ENCODE measurements at regions not wholly inside any gene's neighbourhood (a gene's known extent, or its start where the extent isn't known, plus 50 kb on each side); places are given as distances from the start of the nearest gene placed in this dataset.
"Not testable (repeated sequence)": the region's sequence is repeated elsewhere in the genome, so short reads cannot be mapped to it uniquely, and the experiment has no call there.

DNA sequence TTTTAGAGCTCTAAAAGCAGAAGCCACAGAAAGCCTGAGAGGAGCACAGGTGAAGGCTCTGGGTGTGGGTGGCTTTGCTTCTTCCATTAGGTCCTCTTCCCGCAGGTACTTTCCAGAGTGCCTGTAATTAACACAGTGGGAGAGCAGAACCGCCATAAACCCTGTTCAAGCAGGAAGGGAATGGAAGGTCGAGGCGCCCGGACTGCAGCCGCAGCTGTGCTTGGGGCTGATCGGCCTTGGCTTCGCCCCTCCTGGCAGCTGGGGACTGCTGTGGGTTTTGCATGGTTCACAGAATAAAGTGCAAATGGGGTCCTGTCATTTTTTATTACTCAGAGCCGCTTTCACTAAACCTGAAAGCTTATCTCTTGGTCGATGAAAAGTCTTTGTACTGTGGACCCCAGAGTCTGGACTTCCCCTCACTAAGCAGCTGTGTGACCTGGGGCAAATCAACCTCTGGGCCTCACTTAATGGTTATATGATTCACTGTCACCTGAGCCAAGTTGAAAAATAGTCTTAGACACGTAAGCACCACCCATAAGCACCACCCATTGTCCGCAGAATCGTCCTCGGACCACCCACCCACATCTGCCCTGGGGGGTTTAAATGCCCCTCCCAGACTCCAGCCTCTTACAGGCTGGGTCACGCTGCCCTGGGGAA is 100.9 kb downstream of the XRCC2 start:
- Histone ChIP-seq H3K27me3 (ENCODE audit: control insufficient read depth in 2 of 2, insufficient read depth in 1 of 2, low read length in 1 of 2) (no peaks in the 10 kb centered on the region), H3K4me1 (ENCODE audit: control insufficient read depth in 2 of 2, insufficient read depth in 2 of 2, low read length in 2 of 2) (no peaks in the 10 kb centered on the region), H3K9me3 (ENCODE audit: control insufficient read depth in 2 of 2, insufficient read depth in 1 of 2, low read length in 1 of 2) (no peaks in the 10 kb centered on the region), H3K27ac (ENCODE audit: low read depth in 1 of 2, low read length in 1 of 2) (no peak overlapping the region), H3K36me3 (ENCODE audit: control insufficient read depth in 2 of 2, insufficient read depth in 2 of 2, low read length in 1 of 2) (no peaks in the 10 kb centered on the region), H3K4me3 (ENCODE audit: low read length in 2 of 2) (no peak overlapping the region)
- no peak for DNase-seq (ENCODE audit: low read depth in 6 of 9, low spot score in 9 of 9)
- WGBS = 83% methylated on average over 15 of the region's 15 CpGs

DNA sequence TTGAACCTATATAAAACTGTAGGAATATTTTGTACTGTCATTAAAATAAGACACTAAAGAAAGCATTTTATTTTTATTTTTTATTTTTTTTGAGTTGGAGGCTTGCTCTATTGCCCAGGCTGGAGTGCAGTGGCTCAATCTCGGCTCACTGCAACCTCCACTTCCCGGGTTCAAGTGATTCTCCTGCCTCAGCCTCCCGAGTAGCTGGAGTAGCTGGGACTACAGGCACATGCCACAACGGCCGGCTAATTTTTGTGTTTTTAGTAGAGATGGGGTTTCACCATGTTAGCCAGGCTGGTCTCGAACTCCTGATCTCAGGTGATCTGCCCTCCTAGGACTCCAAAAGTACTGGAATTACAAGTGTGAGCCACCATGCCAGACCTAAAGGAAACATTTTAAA is 102.8 kb downstream of the XRCC2 start:
- H3K9me3 ChIP-seq (ENCODE audit: control insufficient read depth in 2 of 2, insufficient read depth in 1 of 2, low read length in 1 of 2); DNase-seq (ENCODE audit: low read depth in 6 of 9, low spot score in 9 of 9); H3K27me3 ChIP-seq (ENCODE audit: control insufficient read depth in 2 of 2, insufficient read depth in 1 of 2, low read length in 1 of 2); H3K4me3 ChIP-seq (ENCODE audit: low read length in 2 of 2); H3K4me1 ChIP-seq (ENCODE audit: control insufficient read depth in 2 of 2, insufficient read depth in 2 of 2, low read length in 2 of 2); H3K27ac ChIP-seq (ENCODE audit: low read depth in 1 of 2, low read length in 1 of 2); H3K36me3 ChIP-seq (ENCODE audit: control insufficient read depth in 2 of 2, insufficient read depth in 2 of 2, low read length in 1 of 2): not testable (repeated sequence)
- 94% methylated on average over 6 of the region's 6 CpGs for WGBS

DNA sequence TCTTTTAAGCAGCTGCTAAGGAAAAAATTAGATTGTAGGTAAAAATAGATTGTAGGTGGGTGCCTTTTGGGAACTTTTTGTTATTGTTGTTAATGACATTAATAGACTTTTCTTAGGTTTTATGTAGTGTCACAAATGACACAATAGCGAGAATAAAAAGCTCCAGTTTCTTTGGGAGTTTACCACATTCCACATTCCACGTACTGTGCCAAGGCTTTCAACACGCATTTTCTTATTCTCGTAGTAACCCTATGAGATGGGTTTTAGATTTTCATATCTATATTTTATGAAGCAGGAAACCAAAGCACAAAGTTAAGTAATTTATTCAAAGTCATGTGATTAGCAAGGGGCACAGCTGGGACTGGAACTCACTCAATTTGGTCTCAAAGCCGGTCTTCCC is 103.8 kb downstream of the XRCC2 start:
- DNase-seq (ENCODE audit: low read depth in 6 of 9, low spot score in 9 of 9) = no peak
- Histone ChIP-seq H3K4me1 (ENCODE audit: control insufficient read depth in 2 of 2, insufficient read depth in 2 of 2, low read length in 2 of 2) (no peaks in the 10 kb centered on the region), H3K27ac (ENCODE audit: low read depth in 1 of 2, low read length in 1 of 2) (no peak overlapping the region), H3K9me3 (ENCODE audit: control insufficient read depth in 2 of 2, insufficient read depth in 1 of 2, low read length in 1 of 2) (no peaks in the 10 kb centered on the region), H3K36me3 (ENCODE audit: control insufficient read depth in 2 of 2, insufficient read depth in 2 of 2, low read length in 1 of 2) (no peaks in the 10 kb centered on the region), H3K4me3 (ENCODE audit: low read length in 2 of 2) (no peak overlapping the region), H3K27me3 (ENCODE audit: control insufficient read depth in 2 of 2, insufficient read depth in 1 of 2, low read length in 1 of 2) (no peaks in the 10 kb centered on the region)
- 96% methylated on average over 5 of the region's 5 CpGs for WGBS

DNA sequence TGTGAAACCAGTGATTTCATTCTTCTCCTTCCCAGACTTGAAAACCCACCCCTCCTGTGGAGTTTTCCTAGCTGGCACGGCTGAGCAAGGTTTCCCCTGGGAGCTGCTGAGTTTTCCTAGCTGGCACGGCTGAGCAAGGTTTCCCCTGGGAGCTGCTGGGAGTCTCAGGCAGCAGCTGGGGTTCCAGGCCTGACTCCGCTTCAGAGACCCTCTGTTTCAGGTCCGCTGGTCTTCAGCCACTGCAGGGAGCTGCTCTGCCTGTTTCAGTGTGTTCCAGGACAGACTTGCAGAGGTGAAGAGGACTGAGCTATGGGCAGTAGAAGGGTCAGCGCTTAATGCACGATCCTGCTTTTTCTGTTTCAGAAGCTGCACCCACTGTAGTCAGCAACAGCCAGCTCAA is 104.9 kb downstream of the XRCC2 start:
- 79% methylated on average over 6 of the region's 6 CpGs for WGBS
- no peak overlapping the region for H3K4me3 ChIP-seq (ENCODE audit: low read length in 2 of 2)
- H3K27ac ChIP-seq (ENCODE audit: low read depth in 1 of 2, low read length in 1 of 2) = no peak overlapping the region
- H3K27me3 ChIP-seq (ENCODE audit: control insufficient read depth in 2 of 2, insufficient read depth in 1 of 2, low read length in 1 of 2) = no peaks in the 10 kb centered on the region
- no peaks in the 10 kb centered on the region for H3K36me3 ChIP-seq (ENCODE audit: control insufficient read depth in 2 of 2, insufficient read depth in 2 of 2, low read length in 1 of 2)
- no peaks in the 10 kb centered on the region for H3K9me3 ChIP-seq (ENCODE audit: control insufficient read depth in 2 of 2, insufficient read depth in 1 of 2, low read length in 1 of 2)
- DNase-seq (ENCODE audit: low read depth in 6 of 9, low spot score in 9 of 9) = no peak
- H3K4me1 ChIP-seq (ENCODE audit: control insufficient read depth in 2 of 2, insufficient read depth in 2 of 2, low read length in 2 of 2) = no peaks in the 10 kb centered on the region

DNA sequence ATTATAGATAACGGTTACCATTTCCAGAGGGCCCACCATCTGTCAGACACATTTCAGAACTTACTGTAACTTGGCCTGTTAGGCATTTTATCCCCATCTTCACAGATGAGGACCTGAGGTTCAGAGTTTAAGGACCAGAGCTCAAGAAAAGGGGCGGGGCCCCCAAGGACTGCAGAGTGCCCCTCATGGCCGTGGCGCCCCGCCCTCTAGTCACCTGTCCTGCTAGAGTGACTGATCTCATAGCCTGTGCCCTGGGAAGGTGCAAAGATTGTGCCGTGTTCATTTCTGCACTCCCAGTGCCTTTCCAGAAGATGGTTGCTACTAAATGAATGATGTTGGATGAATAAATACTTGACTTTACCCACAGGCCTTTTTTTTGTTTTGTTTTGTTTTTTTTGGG is 107.0 kb downstream of the XRCC2 start:
- Histone ChIP-seq H3K9me3 (ENCODE audit: control insufficient read depth in 2 of 2, insufficient read depth in 1 of 2, low read length in 1 of 2) (no peaks in the 10 kb centered on the region), H3K36me3 (ENCODE audit: control insufficient read depth in 2 of 2, insufficient read depth in 2 of 2, low read length in 1 of 2) (no peaks in the 10 kb centered on the region), H3K4me3 (ENCODE audit: low read length in 2 of 2) (no peak overlapping the region), H3K4me1 (ENCODE audit: control insufficient read depth in 2 of 2, insufficient read depth in 2 of 2, low read length in 2 of 2) (no peaks in the 10 kb centered on the region), H3K27me3 (ENCODE audit: control insufficient read depth in 2 of 2, insufficient read depth in 1 of 2, low read length in 1 of 2) (no peaks in the 10 kb centered on the region), H3K27ac (ENCODE audit: low read depth in 1 of 2, low read length in 1 of 2) (no peak overlapping the region)
- no peak for DNase-seq (ENCODE audit: low read depth in 6 of 9, low spot score in 9 of 9)
- WGBS = 96% methylated on average over 6 of the region's 6 CpGs

DNA sequence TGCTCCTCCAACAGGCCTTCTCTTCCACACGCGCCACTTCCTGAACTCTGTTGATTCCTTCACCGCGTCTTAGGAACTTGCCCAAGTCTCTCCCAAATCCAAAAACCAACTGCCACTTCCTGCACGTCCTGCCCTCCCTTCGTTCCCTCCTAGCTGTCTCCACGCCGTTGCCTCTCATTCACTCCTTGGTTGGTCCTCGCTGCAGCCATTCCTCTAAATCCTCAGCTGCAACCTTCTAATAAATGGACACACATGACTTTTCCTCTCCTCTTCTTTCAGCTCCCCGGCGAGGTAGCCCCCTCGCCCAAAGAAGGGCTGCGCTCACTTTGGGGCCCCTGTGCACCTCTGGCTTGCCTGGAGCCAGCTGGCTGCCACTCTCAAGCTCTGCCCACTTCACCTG is 110.2 kb downstream of the XRCC2 start:
- H3K9me3 ChIP-seq (ENCODE audit: control insufficient read depth in 2 of 2, insufficient read depth in 1 of 2, low read length in 1 of 2) = no peaks in the 10 kb centered on the region
- no peak overlapping the region for H3K27ac ChIP-seq (ENCODE audit: low read depth in 1 of 2, low read length in 1 of 2)
- H3K27me3 ChIP-seq (ENCODE audit: control insufficient read depth in 2 of 2, insufficient read depth in 1 of 2, low read length in 1 of 2) = no peaks in the 10 kb centered on the region
- no peaks in the 10 kb centered on the region for H3K4me1 ChIP-seq (ENCODE audit: control insufficient read depth in 2 of 2, insufficient read depth in 2 of 2, low read length in 2 of 2)
- 89% methylated on average over 13 of the region's 13 CpGs for WGBS
- no peak for DNase-seq (ENCODE audit: low read depth in 6 of 9, low spot score in 9 of 9)
- H3K36me3 ChIP-seq (ENCODE audit: control insufficient read depth in 2 of 2, insufficient read depth in 2 of 2, low read length in 1 of 2) = no peaks in the 10 kb centered on the region
- H3K4me3 ChIP-seq (ENCODE audit: low read length in 2 of 2) = no peak overlapping the region

DNA sequence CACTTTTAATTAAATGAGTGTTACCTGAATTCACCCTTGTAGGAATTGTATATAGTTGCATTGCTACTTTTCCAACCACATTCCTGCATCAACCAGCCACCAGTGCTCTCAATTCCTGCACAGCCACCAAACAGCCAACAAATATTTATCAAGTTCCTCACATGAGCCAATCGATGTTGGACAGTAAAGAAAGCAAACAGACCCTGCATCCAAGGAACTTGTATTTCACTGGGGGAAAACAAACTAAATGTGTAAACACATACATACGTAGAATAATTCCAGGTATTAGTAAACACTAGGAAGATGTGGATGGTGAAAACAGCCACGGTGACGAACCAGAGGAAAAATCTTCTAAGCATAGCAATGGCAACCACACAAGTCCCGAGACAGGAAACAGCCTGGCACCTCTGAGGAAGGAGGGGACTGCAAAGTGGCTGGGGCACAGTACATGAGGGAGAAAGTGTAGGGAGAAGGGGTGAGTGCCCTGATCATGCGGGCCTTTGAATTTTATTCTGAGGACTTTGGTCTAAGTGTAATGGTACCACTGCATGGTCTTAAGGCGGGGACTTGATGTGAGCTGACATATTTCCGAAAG is 111.2 kb downstream of the XRCC2 start:
- Histone ChIP-seq H3K4me3 (ENCODE audit: low read length in 2 of 2) (no peak overlapping the region), H3K27ac (ENCODE audit: low read depth in 1 of 2, low read length in 1 of 2) (no peak overlapping the region), H3K4me1 (ENCODE audit: control insufficient read depth in 2 of 2, insufficient read depth in 2 of 2, low read length in 2 of 2) (no peaks in the 10 kb centered on the region), H3K36me3 (ENCODE audit: control insufficient read depth in 2 of 2, insufficient read depth in 2 of 2, low read length in 1 of 2) (no peaks in the 10 kb centered on the region), H3K27me3 (ENCODE audit: control insufficient read depth in 2 of 2, insufficient read depth in 1 of 2, low read length in 1 of 2) (no peaks in the 10 kb centered on the region), H3K9me3 (ENCODE audit: control insufficient read depth in 2 of 2, insufficient read depth in 1 of 2, low read length in 1 of 2) (no peaks in the 10 kb centered on the region)
- no peak for DNase-seq (ENCODE audit: low read depth in 6 of 9, low spot score in 9 of 9)
- 41% methylated on average over 8 of the region's 8 CpGs for WGBS

DNA sequence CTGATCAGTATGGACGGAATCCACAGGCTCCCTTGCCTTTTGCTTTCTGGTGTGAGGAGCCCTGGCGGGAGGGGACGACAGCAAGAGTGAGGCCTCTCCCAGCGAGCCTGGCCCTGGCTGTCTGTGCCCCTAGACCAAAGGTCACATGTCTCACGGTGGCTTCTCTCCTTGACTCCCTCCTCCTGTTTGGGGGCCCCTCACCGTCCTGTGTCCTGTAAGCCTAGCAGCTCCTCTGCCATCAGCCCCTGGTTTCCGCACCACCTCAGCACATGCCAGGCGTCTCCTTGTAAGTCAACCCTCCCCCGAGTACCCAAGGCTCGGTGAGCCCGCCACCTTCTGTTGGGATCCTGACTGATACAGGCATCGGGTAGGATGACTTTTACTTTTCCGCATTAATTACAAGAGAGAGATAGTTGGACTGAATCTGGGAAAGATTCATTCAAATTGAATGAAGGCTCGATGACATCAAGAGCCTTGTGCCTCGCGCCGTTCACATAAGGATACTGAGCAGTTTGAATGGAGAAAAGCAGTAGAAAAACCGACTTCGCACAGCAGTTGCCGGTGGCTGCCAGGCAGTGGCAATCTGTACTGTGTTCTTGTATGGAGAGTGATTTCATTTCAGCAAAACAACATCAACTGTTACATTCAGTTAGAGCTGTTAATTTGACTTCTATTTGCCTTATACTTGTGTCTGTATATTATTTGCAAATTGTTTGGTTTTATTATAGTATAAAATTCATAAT is 119.8 kb downstream of the XRCC2 start:
- WGBS = 96% methylated on average over 20 of the region's 20 CpGs
- H3K4me1 ChIP-seq (ENCODE audit: control insufficient read depth in 2 of 2, insufficient read depth in 2 of 2, low read length in 2 of 2) = no peaks in the 10 kb centered on the region
- H3K36me3 ChIP-seq (ENCODE audit: control insufficient read depth in 2 of 2, insufficient read depth in 2 of 2, low read length in 1 of 2) = no peaks in the 10 kb centered on the region
- no peaks in the 10 kb centered on the region for H3K27me3 ChIP-seq (ENCODE audit: control insufficient read depth in 2 of 2, insufficient read depth in 1 of 2, low read length in 1 of 2)
- H3K9me3 ChIP-seq (ENCODE audit: control insufficient read depth in 2 of 2, insufficient read depth in 1 of 2, low read length in 1 of 2) = no peaks in the 10 kb centered on the region
- no peak overlapping the region for H3K27ac ChIP-seq (ENCODE audit: low read depth in 1 of 2, low read length in 1 of 2)
- H3K4me3 ChIP-seq (ENCODE audit: low read length in 2 of 2) = no peak overlapping the region
- DNase-seq (ENCODE audit: low read depth in 6 of 9, low spot score in 9 of 9) = no peak

DNA sequence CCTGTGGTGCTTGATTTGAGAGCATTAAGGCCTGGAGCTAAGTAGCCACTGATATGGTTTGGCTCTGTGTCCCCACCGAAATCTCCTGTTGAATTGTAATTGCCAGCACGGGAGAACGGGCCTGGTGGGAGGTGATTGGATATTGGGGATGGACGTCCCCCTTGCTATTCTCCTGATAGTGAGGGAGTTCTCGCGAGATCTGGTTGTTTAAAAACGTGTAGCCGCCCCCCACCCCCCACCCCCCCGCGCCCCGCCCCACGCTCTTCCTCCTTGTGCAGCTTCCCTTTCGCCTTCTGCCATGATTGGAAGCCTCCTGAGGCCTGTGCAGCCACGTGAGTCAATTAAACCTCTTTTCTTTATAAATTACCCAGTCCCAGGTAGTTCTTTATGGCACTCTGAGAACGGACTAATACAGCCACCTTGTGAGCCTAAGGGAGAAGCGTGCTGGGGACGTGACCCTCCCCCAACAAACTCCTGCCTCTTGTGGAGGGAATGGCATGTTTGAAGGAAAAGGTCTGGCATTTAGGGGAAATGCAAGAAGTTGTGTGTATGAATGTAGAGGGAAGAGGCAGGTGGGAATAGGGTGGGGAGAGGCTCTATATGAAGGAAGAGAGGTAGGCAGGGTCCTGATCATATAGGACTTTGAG is 118.0 kb upstream of the KMT2C start:
- Histone ChIP-seq H3K36me3 (ENCODE audit: control insufficient read depth in 2 of 2, insufficient read depth in 2 of 2, low read length in 1 of 2) (no peaks in the 10 kb centered on the region), H3K4me1 (ENCODE audit: control insufficient read depth in 2 of 2, insufficient read depth in 2 of 2, low read length in 2 of 2) (no peaks in the 10 kb centered on the region), H3K27me3 (ENCODE audit: control insufficient read depth in 2 of 2, insufficient read depth in 1 of 2, low read length in 1 of 2) (no peaks in the 10 kb centered on the region), H3K27ac (ENCODE audit: low read depth in 1 of 2, low read length in 1 of 2) (no peak overlapping the region), H3K9me3 (ENCODE audit: control insufficient read depth in 2 of 2, insufficient read depth in 1 of 2, low read length in 1 of 2) (no peaks in the 10 kb centered on the region), H3K4me3 (ENCODE audit: low read length in 2 of 2) (no peak overlapping the region)
- 91% methylated on average over 17 of the region's 17 CpGs for WGBS
- DNase-seq (ENCODE audit: low read depth in 6 of 9, low spot score in 9 of 9) = no peak

Measured in thymus (tissue), 11 donors.